PC-9 (cell line): ENCODE measurements at regions not wholly inside any gene's neighbourhood (a gene's known extent, or its start where the extent isn't known, plus 50 kb on each side); places are given as distances from the start of the nearest gene placed in this dataset.

Source experiments
- BruUV-seq: library from RNA; stranded (reverse); fragments of 400-500 nt; replicated peaks from 2 replicates; lab custom pipeline; 2021; lab: Mats Ljungman, UMichigan
- CTCF ChIA-PET: fragments of 300-600 bp; sonication (Branson Sonifier 250); formaldehyde crosslinking; loops from one replicate; lab custom pipeline; 2022; ENCODE audit warnings: antibody characterized with exemption; lab: Charles Lee
- POLR2A ChIA-PET: fragments of 300-600 bp; sonication (Branson Sonifier 250); formaldehyde crosslinking; loops from one replicate; lab custom pipeline; 2022; ENCODE audit warnings: antibody characterized with exemption; ENCODE audit not compliant: unreplicated experiment; lab: Charles Lee
- DNase-seq, 2 experiments: peaks; one replicate each; pipeline versions ENCODE4 v3.0.0 to v3.0.0-alpha.2; 2015 to 2022; ENCODE audit warnings: mixed read lengths in 1 of 2
- H2AFZ ChIP-seq: fragments of 200-600 bp; sonication (generic); 2 replicates; pipeline ENCODE4 v1.8.1; 2017; ENCODE audit warnings: antibody characterized with exemption
- H3F3A ChIP-seq: fragments of 200-600 bp; sonication (generic); 2 replicates; pipeline ENCODE4 v1.8.1; 2017; ENCODE audit warnings: antibody characterized with exemption, mild to moderate bottlenecking, low read depth; ENCODE audit not compliant: insufficient read depth
- H3K27ac ChIP-seq: fragments of 200-600 bp; sonication (generic); 2 replicates; pipeline ENCODE4 v1.6.1; 2016; ENCODE audit warnings: mixed run types
- H3K27me3 ChIP-seq: fragments of 200-600 bp; sonication (generic); 2 replicates; pipeline ENCODE4 v1.6.1; 2016; ENCODE audit warnings: low read depth, mixed run types; ENCODE audit not compliant: insufficient read depth
- H3K36me3 ChIP-seq: fragments of 200-600 bp; sonication (generic); 2 replicates; pipeline ENCODE4 v1.6.1; 2016; ENCODE audit warnings: low read depth, mixed run types
- H3K4me1 ChIP-seq: fragments of 200-600 bp; sonication (generic); replicated peaks from 2 replicates; pipeline ENCODE4 v1.6.1; 2016; ENCODE audit warnings: mixed run types; ENCODE audit not compliant: insufficient read depth
- H3K4me2 ChIP-seq: fragments of 200-600 bp; sonication (generic); 2 replicates; pipeline ENCODE4 v1.6.1; 2017; ENCODE audit warnings: mixed run types
- H3K4me3 ChIP-seq: fragments of 200-600 bp; sonication (generic); 2 replicates; pipeline ENCODE4 v1.6.1; 2016; ENCODE audit warnings: mixed run types
- H3K79me2 ChIP-seq: fragments of 200-600 bp; sonication (generic); 2 replicates; pipeline ENCODE4 v1.6.1; 2017; ENCODE audit warnings: low read depth, mixed run types
- H3K9me2 ChIP-seq: fragments of 200-600 bp; sonication (generic); 2 replicates; pipeline ENCODE4 v1.8.1; 2017; ENCODE audit warnings: mild to moderate bottlenecking; ENCODE audit not compliant: insufficient read depth
- H3K9me3 ChIP-seq: fragments of 200-600 bp; sonication (generic); 2 replicates; pipeline ENCODE4 v1.8.1; 2016; ENCODE audit warnings: low read depth; ENCODE audit not compliant: insufficient read depth
- H4K20me1 ChIP-seq: fragments of 200-600 bp; sonication (generic); 2 replicates; pipeline ENCODE4 v1.8.1; 2017; ENCODE audit not compliant: insufficient read depth
- EZH2 ChIP-seq: fragments of 200-600 bp; sonication (generic); IDR thresholded peaks from 2 replicates; pipeline ENCODE4 v1.8.0; 2017; ENCODE audit warnings: antibody characterized with exemption, low read depth
- intact Hi-C: fragments of 100-400 bp; cut with micrococcal nuclease; formaldehyde crosslinking; loops from one replicate; pipeline ENCODE4 v1.10.0; 2022; ENCODE audit not compliant: unreplicated experiment
- TF ChIP-seq, protein P1 (sequence below): fragments of 200-600 bp; sonication (generic); conservative IDR thresholded peaks from 2 replicates; pipeline ENCODE4 v1.6.1; 2017; ENCODE audit warnings: mixed run types, antibody characterized with exemption, mild to moderate bottlenecking, moderate library complexity

DNA sequence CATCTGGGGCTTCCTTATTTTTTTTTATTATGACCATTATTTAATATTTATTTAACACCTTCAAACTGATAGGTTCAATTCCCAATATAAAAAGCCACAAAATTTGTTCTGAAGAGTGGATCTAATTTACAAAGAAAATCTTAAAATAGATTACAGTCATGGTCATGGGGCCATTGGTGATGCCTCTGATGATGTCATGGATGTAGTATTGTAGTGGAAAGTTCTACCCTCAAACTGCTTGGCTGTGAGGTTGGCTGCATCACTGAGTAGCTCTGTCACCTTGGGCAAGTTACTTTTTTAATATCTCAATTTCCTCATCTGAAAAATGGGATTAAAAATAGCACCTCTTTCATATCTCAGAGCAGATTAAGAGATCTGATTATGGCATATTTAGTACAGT is 128.5 kb downstream of the DKK1 start:
- ChIA-PET CTCF (no interaction called here), POLR2A (no interaction called here)
- H3K4me1 ChIP-seq = peaks cover 26% of the 10 kb centered on the region
- 0 out of 2 replicates have a peak overlapping the region, but pooled peaks have one; percentile 56 for H3K4me2 ChIP-seq
- peaks cover 15% of the 10 kb centered on the region; the same call in 1 of the 2 replicates for H3K9me3 ChIP-seq
- H3K27me3 ChIP-seq = no peaks in the 10 kb centered on the region
- TF ChIP-seq, protein P1, sequence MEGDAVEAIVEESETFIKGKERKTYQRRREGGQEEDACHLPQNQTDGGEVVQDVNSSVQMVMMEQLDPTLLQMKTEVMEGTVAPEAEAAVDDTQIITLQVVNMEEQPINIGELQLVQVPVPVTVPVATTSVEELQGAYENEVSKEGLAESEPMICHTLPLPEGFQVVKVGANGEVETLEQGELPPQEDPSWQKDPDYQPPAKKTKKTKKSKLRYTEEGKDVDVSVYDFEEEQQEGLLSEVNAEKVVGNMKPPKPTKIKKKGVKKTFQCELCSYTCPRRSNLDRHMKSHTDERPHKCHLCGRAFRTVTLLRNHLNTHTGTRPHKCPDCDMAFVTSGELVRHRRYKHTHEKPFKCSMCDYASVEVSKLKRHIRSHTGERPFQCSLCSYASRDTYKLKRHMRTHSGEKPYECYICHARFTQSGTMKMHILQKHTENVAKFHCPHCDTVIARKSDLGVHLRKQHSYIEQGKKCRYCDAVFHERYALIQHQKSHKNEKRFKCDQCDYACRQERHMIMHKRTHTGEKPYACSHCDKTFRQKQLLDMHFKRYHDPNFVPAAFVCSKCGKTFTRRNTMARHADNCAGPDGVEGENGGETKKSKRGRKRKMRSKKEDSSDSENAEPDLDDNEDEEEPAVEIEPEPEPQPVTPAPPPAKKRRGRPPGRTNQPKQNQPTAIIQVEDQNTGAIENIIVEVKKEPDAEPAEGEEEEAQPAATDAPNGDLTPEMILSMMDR = no peak
- no peak for TF ChIP-seq EZH2
- H4K20me1 ChIP-seq = no peaks in the 10 kb centered on the region
- peaks cover 23% of the 10 kb centered on the region for H3F3A ChIP-seq
- DNase-seq = no peak
- peaks cover 8% of the 10 kb centered on the region for H3K9me2 ChIP-seq
- no peaks in the 10 kb centered on the region for H3K36me3 ChIP-seq
- H3K27ac ChIP-seq = peak overlapping the region; percentile 80
- H3K4me3 ChIP-seq = no peak overlapping the region
- 0 out of 2 replicates have a peak overlapping the region, but pooled peaks have one; percentile 5 for H2AFZ ChIP-seq
- H3K79me2 ChIP-seq = no peaks in the 10 kb centered on the region
- no TSS peak for BruUV-seq
- intact Hi-C loops = no loop called here

DNA sequence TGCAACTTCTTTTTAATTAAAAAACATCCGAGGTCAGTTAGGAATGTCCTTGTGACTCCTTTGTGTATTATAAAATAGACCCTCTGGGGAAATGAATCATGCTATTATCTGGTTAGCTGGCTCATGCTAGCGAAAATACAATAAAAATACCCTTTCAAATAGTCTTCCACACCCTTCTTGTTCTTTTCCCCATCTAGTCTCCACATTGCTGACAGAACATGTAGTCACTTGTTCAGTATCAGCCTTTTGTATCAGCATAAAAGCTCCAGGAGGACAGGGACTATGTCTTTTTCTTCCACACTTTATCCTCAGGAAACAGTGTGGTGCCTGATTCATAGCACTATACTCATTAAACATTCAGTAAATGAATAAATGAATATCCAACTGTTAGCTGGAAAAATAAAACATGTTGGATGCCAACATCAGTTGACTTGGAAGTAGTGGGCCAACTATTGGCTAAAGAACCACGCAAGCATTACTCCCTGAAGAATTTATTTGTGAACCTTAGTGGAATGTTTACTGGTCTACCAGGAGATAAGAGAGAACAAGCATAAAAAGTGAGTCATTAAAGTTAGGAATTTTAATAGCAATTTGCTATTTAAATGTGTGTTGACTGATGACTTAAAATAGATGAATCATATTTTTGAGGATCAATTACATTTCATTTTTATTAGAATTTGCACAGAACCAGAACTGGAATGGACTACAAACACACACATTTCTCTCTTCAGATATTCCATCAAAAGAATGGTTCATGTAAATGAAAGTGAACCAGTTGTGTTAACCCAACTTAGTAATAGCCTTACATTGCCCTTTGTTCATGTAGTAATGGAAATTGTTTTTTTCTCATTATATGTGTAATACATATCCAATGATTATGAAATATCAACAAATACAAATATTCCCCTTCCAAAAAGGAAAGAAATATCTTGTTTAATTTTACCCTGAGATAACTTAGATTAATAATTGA is 129.6 kb downstream of the DKK1 start:
- TSS peak; percentile 26 for BruUV-seq
- peaks cover 26% of the 10 kb centered on the region for H3K4me1 ChIP-seq
- H3K79me2 ChIP-seq = no peaks in the 10 kb centered on the region
- peaks cover 23% of the 10 kb centered on the region for H3F3A ChIP-seq
- no peak overlapping the region for H3K4me3 ChIP-seq
- H3K27me3 ChIP-seq = no peaks in the 10 kb centered on the region
- ChIA-PET POLR2A (no interaction called here), CTCF (no interaction called here)
- DNase-seq = peak in 1 of 2 experiments; percentile 91
- TF ChIP-seq, protein P1 = no peak
- no peak for TF ChIP-seq EZH2
- peak overlapping the region; percentile 30; the same call in 1 of the 2 replicates for H2AFZ ChIP-seq
- peaks cover 15% of the 10 kb centered on the region; the same call in 1 of the 2 replicates for H3K9me3 ChIP-seq
- peaks cover 8% of the 10 kb centered on the region for H3K9me2 ChIP-seq
- no peaks in the 10 kb centered on the region for H3K36me3 ChIP-seq
- peak overlapping the region; percentile 56 for H3K4me2 ChIP-seq
- H4K20me1 ChIP-seq = no peaks in the 10 kb centered on the region
- intact Hi-C loops = no loop called here
- H3K27ac ChIP-seq = peak overlapping the region; percentile 80

GRCh38 chr10:52446391-52446790 is 132.3 kb downstream of the DKK1 start:
- Histone ChIP-seq H3F3A (peaks cover 33% of the 10 kb centered on the region), H3K27ac (no peak overlapping the region), H3K4me1 (peaks cover 38% of the 10 kb centered on the region), H3K36me3 (no peaks in the 10 kb centered on the region), H2AFZ (no peak overlapping the region), H3K9me3 (peaks cover 18% of the 10 kb centered on the region; the same call in 1 of the 2 replicates), H3K4me3 (no peak overlapping the region), H3K9me2 (peaks cover 8% of the 10 kb centered on the region), H4K20me1 (no peaks in the 10 kb centered on the region), H3K27me3 (no peaks in the 10 kb centered on the region), H3K79me2 (no peaks in the 10 kb centered on the region), H3K4me2 (no peak overlapping the region)
- TF ChIP-seq, protein P1 = no peak
- no peak for TF ChIP-seq EZH2
- no peak for DNase-seq
- ChIA-PET POLR2A (interaction anchor here (0.5 kb wide), 1 partner anchor 9 kb away, joined by 3 read pairs; no protein-coding TSS in a partner anchor), CTCF (no interaction called here)
- intact Hi-C loops = no loop called here
- BruUV-seq = no TSS peak
